ENCODE measurements at regions not wholly inside any gene's neighbourhood (a gene's known extent, or its start where the extent isn't known, plus 50 kb on each side); places are given as distances from the start of the nearest gene placed in this dataset.

DNA sequence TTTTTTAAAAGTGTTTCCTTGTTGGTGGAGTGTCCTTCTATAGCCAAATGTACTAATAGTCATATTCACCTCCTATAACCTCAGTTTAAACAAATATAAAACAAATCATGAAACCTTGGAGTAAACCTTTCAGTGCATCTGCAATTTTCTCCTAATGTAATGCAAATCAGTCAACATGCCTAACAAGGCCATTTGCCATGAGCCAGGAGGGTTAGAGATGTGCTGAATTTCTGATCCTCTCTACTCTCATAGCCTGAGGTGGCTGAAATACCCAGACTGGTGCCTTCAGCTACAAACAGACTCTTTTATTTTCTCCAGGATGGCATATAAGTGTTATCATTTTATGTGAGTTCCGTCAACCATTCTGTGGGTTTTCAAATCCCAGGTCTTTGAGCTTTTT, 908.1 kb downstream of the GALC start:
- no peak for TF ChIP-seq EZH2phosphoT487 (IDR thresholded peaks at IDR 0.05; ENCODE audit: borderline replicate concordance, low read length)
- TF ChIP-seq, protein P1, sequence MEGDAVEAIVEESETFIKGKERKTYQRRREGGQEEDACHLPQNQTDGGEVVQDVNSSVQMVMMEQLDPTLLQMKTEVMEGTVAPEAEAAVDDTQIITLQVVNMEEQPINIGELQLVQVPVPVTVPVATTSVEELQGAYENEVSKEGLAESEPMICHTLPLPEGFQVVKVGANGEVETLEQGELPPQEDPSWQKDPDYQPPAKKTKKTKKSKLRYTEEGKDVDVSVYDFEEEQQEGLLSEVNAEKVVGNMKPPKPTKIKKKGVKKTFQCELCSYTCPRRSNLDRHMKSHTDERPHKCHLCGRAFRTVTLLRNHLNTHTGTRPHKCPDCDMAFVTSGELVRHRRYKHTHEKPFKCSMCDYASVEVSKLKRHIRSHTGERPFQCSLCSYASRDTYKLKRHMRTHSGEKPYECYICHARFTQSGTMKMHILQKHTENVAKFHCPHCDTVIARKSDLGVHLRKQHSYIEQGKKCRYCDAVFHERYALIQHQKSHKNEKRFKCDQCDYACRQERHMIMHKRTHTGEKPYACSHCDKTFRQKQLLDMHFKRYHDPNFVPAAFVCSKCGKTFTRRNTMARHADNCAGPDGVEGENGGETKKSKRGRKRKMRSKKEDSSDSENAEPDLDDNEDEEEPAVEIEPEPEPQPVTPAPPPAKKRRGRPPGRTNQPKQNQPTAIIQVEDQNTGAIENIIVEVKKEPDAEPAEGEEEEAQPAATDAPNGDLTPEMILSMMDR (IDR thresholded peaks at IDR 0.05; ENCODE audit: low read depth, low read length, poor library complexity, severe bottlenecking) = no peak
- Histone ChIP-seq H3F3A (ENCODE audit: control insufficient read depth, insufficient read depth) (no peaks in the 10 kb centered on the region), H4K20me1 (ENCODE audit: control insufficient read depth, insufficient read depth, low read depth, low read length) (no peaks in the 10 kb centered on the region), H3K27ac (ENCODE audit: low read depth, low read length) (no peak overlapping the region), H3K9me3 (ENCODE audit: control insufficient read depth, insufficient read depth, low read length) (no peaks in the 10 kb centered on the region), H3K9me2 (replicated peaks; ENCODE audit: control insufficient read depth, low read length) (no peaks in the 10 kb centered on the region), H3K79me2 (ENCODE audit: control insufficient read depth, low read length) (no peaks in the 10 kb centered on the region), H3K4me3 (ENCODE audit: low read length) (no peak overlapping the region), H3K4me2 (ENCODE audit: low read length) (no peak overlapping the region), H3K36me3 (ENCODE audit: control insufficient read depth, low read length) (no peaks in the 10 kb centered on the region), H3K4me1 (ENCODE audit: control insufficient read depth, low read length) (no peaks in the 10 kb centered on the region), H3K27me3 (ENCODE audit: control insufficient read depth, low read length) (no peaks in the 10 kb centered on the region)

- Histone ChIP-seq H3K4me1 (ENCODE audit: control insufficient read depth, low read length) (no peaks in the 10 kb centered on the region), H3K9me3 (ENCODE audit: control insufficient read depth, insufficient read depth, low read length) (no peaks in the 10 kb centered on the region), H3K27me3 (ENCODE audit: control insufficient read depth, low read length) (no peaks in the 10 kb centered on the region), H3F3A (ENCODE audit: control insufficient read depth, insufficient read depth) (no peaks in the 10 kb centered on the region), H3K36me3 (ENCODE audit: control insufficient read depth, low read length) (no peaks in the 10 kb centered on the region), H3K9me2 (replicated peaks; ENCODE audit: control insufficient read depth, low read length) (no peaks in the 10 kb centered on the region), H4K20me1 (ENCODE audit: control insufficient read depth, insufficient read depth, low read depth, low read length) (no peaks in the 10 kb centered on the region), H3K4me3 (ENCODE audit: low read length) (no peak overlapping the region), H3K27ac (ENCODE audit: low read depth, low read length) (no peak overlapping the region), H3K79me2 (ENCODE audit: control insufficient read depth, low read length) (no peaks in the 10 kb centered on the region), H3K4me2 (ENCODE audit: low read length) (no peak overlapping the region)
- no peak for TF ChIP-seq EZH2phosphoT487 (IDR thresholded peaks at IDR 0.05; ENCODE audit: borderline replicate concordance, low read length)
- TF ChIP-seq, protein P1 (IDR thresholded peaks at IDR 0.05; ENCODE audit: low read depth, low read length, poor library complexity, severe bottlenecking) = no peak
Measured at GRCh38 chr14:87082917-87083316, 910.1 kb downstream of the GALC start.

DNA sequence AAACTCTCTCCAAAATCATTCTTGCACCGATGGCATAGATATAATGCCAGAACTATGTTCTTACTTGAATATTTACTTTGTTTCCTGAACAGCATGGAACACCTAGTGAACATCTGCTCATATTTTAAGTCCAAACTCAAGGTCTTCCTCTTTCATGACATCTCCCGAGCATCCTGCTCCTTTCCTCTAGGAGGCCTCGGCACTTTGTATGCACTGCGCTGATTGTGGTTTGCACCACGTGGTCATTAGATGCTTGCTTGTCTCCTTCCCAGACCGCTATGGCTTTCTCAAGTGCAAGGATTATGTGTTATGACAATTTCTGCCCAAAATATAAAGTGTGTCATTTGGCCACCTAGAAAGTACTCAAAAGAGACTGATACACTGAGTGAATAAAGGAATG, 912.0 kb downstream of the GALC start:
- no peaks in the 10 kb centered on the region for H3K4me1 ChIP-seq (ENCODE audit: control insufficient read depth, low read length)
- H3K9me2 ChIP-seq (replicated peaks; ENCODE audit: control insufficient read depth, low read length) = no peaks in the 10 kb centered on the region
- no peaks in the 10 kb centered on the region for H3K27me3 ChIP-seq (ENCODE audit: control insufficient read depth, low read length)
- TF ChIP-seq, protein P1 (IDR thresholded peaks at IDR 0.05; ENCODE audit: low read depth, low read length, poor library complexity, severe bottlenecking) = no peak
- TF ChIP-seq EZH2phosphoT487 (IDR thresholded peaks at IDR 0.05; ENCODE audit: borderline replicate concordance, low read length) = no peak
- H3K4me3 ChIP-seq (ENCODE audit: low read length) = no peak overlapping the region
- no peak overlapping the region for H3K4me2 ChIP-seq (ENCODE audit: low read length)
- no peaks in the 10 kb centered on the region for H3K36me3 ChIP-seq (ENCODE audit: control insufficient read depth, low read length)
- no peaks in the 10 kb centered on the region for H3K9me3 ChIP-seq (ENCODE audit: control insufficient read depth, insufficient read depth, low read length)
- no peak overlapping the region for H3K27ac ChIP-seq (ENCODE audit: low read depth, low read length)
- H4K20me1 ChIP-seq (ENCODE audit: control insufficient read depth, insufficient read depth, low read depth, low read length) = no peaks in the 10 kb centered on the region
- no peaks in the 10 kb centered on the region for H3K79me2 ChIP-seq (ENCODE audit: control insufficient read depth, low read length)
- no peaks in the 10 kb centered on the region for H3F3A ChIP-seq (ENCODE audit: control insufficient read depth, insufficient read depth)

DNA sequence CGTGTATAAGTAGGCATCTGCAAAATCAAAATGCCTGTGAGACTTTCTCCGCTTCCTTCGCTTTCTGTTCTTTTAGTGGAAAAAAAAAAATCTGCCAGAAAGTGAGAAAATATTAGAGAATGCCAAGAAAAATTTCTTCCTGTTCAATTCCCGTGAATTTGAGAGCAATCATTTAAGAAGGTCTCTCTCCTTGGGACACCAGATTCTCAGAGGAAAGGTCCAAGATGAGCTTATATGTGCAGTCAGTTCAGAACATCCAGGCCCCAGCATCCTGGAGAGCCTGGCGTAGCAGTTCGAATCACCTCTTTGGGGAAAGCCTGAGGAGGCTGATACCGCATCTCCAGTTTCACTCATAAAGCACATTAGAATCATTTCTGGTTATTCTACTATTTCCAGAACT, 912.8 kb downstream of the GALC start:
- Histone ChIP-seq H3F3A (ENCODE audit: control insufficient read depth, insufficient read depth) (no peaks in the 10 kb centered on the region), H3K79me2 (ENCODE audit: control insufficient read depth, low read length) (no peaks in the 10 kb centered on the region), H3K9me2 (replicated peaks; ENCODE audit: control insufficient read depth, low read length) (no peaks in the 10 kb centered on the region), H3K4me1 (ENCODE audit: control insufficient read depth, low read length) (no peaks in the 10 kb centered on the region), H3K27me3 (ENCODE audit: control insufficient read depth, low read length) (no peaks in the 10 kb centered on the region), H4K20me1 (ENCODE audit: control insufficient read depth, insufficient read depth, low read depth, low read length) (no peaks in the 10 kb centered on the region), H3K9me3 (ENCODE audit: control insufficient read depth, insufficient read depth, low read length) (no peaks in the 10 kb centered on the region), H3K4me2 (ENCODE audit: low read length) (no peak overlapping the region), H3K36me3 (ENCODE audit: control insufficient read depth, low read length) (no peaks in the 10 kb centered on the region), H3K27ac (ENCODE audit: low read depth, low read length) (no peak overlapping the region), H3K4me3 (ENCODE audit: low read length) (no peak overlapping the region)
- TF ChIP-seq EZH2phosphoT487 (IDR thresholded peaks at IDR 0.05; ENCODE audit: borderline replicate concordance, low read length) = no peak
- TF ChIP-seq, protein P1 (IDR thresholded peaks at IDR 0.05; ENCODE audit: low read depth, low read length, poor library complexity, severe bottlenecking) = no peak
